T-cell (primary cell): ENCODE measurements at regions not wholly inside any gene's neighbourhood (a gene's known extent, or its start where the extent isn't known, plus 50 kb on each side); places are given as distances from the start of the nearest gene placed in this dataset.
"Not testable (repeated sequence)": the region's sequence is repeated elsewhere in the genome, so short reads cannot be mapped to it uniquely, and the experiment has no call there.

Source experiments
- ATAC-seq, 4 experiments: fragments of 200-7000 bp in 3 of 4; fragments of 150-1000 bp in 1 of 4; cut with Tn5 transposase; replicated peaks in 1 of 4; 1 replicate in 3 of 4; 2 replicates in 1 of 4; pipeline ENCODE4 v1.10.0; 2021; ENCODE audit warnings: moderate library complexity in 3 of 4, mild to moderate bottlenecking in 2 of 4, moderate number of reproducible peaks in 1 of 4
- CTCF ChIA-PET, 2 donors: fragments of 300-600 bp; sonication (Branson Sonifier 250); formaldehyde crosslinking; loops; one replicate each; lab custom pipeline; 2022; ENCODE audit warnings: antibody characterized with exemption in 2 of 2; lab: Charles Lee
- POLR2A ChIA-PET, 2 donors: fragments of 300-600 bp; sonication (Branson Sonifier 250); formaldehyde crosslinking; loops; one replicate each; lab custom pipeline; 2022; ENCODE audit warnings: antibody characterized with exemption in 2 of 2; lab: Charles Lee
- DNase-seq, 35 experiments: peaks; one replicate each; pipeline versions ENCODE4 v3.0.0 to v3.0.0-alpha.2; 2013 to 2023
- H3K27ac ChIP-seq: one replicate; pipeline ENCODE4 v1.5.1; 2013; ENCODE audit warnings: low read length
- H3K27me3 ChIP-seq, 2 experiments: replicated peaks in 1 of 2; 1 replicate in 1 of 2; 2 replicates in 1 of 2; pipeline versions ENCODE4 v1.6.1 to v1.7.0; 2013; ENCODE audit warnings: low read length in 1 of 2, mixed read lengths in 1 of 2; ENCODE audit not compliant: control insufficient read depth in 2 of 2, insufficient read depth in 2 of 2; ENCODE audit errors: extremely low read depth in 1 of 2
- H3K36me3 ChIP-seq, 2 donors: 1 replicate in 1 of 2; 2 replicates in 1 of 2; pipeline versions ENCODE4 v1.6.1 to v1.7.0; 2013; ENCODE audit warnings: low read length in 1 of 2; ENCODE audit not compliant: control insufficient read depth in 2 of 2, insufficient read depth in 1 of 2; ENCODE audit errors: extremely low read depth in 1 of 2
- H3K4me1 ChIP-seq, 2 experiments: 1 replicate in 1 of 2; 2 replicates in 1 of 2; pipeline versions ENCODE4 v1.6.1 to v1.7.0; 2013; ENCODE audit warnings: low read length in 2 of 2, mixed read lengths in 1 of 2; ENCODE audit not compliant: insufficient read depth in 2 of 2, control insufficient read depth in 1 of 2; ENCODE audit errors: extremely low read depth in 1 of 2
- H3K4me3 ChIP-seq, 2 donors: 1 replicate in 1 of 2; 2 replicates in 1 of 2; pipeline versions ENCODE4 v1.5.1 to v1.7.0; 2013; ENCODE audit warnings: mild to moderate bottlenecking in 2 of 2, low read length in 1 of 2, moderate library complexity in 1 of 2; ENCODE audit not compliant: control insufficient read depth in 1 of 2; ENCODE audit errors: extremely low read depth in 1 of 2
- H3K9me3 ChIP-seq: 2 replicates; pipeline ENCODE4 v1.7.0; 2013
- H3K27ac Mint-ChIP-seq, 2 donors: one replicate each; pipeline ENCODE4 v1.8.0; 2020 to 2021; ENCODE audit warnings: mild to moderate bottlenecking in 2 of 2, mixed read lengths in 2 of 2
- H3K27me3 Mint-ChIP-seq, 2 donors: one replicate each; pipeline ENCODE4 v1.8.0; 2021 to 2022; ENCODE audit warnings: mixed read lengths in 2 of 2
- H3K36me3 Mint-ChIP-seq: one replicate; pipeline ENCODE4 v1.8.0; 2021; ENCODE audit warnings: mixed read lengths
- H3K4me1 Mint-ChIP-seq, 3 donors: one replicate each; pipeline ENCODE4 v1.8.0; 2020 to 2022; ENCODE audit warnings: mixed read lengths in 3 of 3, mild to moderate bottlenecking in 1 of 3
- H3K4me3 Mint-ChIP-seq, 3 donors: one replicate each; pipeline ENCODE4 v1.8.0; 2020 to 2022; ENCODE audit warnings: mild to moderate bottlenecking in 3 of 3, mixed read lengths in 3 of 3, moderate library complexity in 3 of 3
- H3K9me3 Mint-ChIP-seq, 3 donors: one replicate each; pipeline ENCODE4 v1.8.0; 2020 to 2022; ENCODE audit warnings: mixed read lengths in 3 of 3
- WGBS: methylation state at CpG from one replicate; pipeline ENCODE4 v1.1.5; 2013; ENCODE audit warnings: missing lambda C conversion rate; ENCODE audit not compliant: insufficient coverage; 5-methylcytosine and 5-hydroxymethylcytosine counted together

GRCh38 chr4:24368801-24369200 is 215.6 kb downstream of the DHX15 start:
- WGBS, result no CpG with 5 or more reads among the region's 7 CpGs
- H3K36me3 Mint-ChIP-seq, result no peaks in the 10 kb centered on the region
- ChIA-PET CTCF (no interaction called here), POLR2A (no interaction called here)
- Histone ChIP-seq H3K9me3 (no peaks in the 10 kb centered on the region), H3K4me3 (no peak overlapping the region), H3K4me1 (no peaks in the 10 kb centered on the region), H3K27me3 (no peaks in the 10 kb centered on the region), H3K27ac (no peak overlapping the region), H3K36me3 (no peaks in the 10 kb centered on the region)
- peaks cover 4 to 16% of the 10 kb centered on the region in 2 donors for H3K27me3 Mint-ChIP-seq
- H3K4me3 Mint-ChIP-seq, result no peak overlapping the region
- no peaks in the 10 kb centered on the region for H3K9me3 Mint-ChIP-seq
- no peaks in the 10 kb centered on the region for H3K4me1 Mint-ChIP-seq
- ATAC-seq (no peak), DNase-seq (no peak)
- no peak overlapping the region for H3K27ac Mint-ChIP-seq

GRCh38 chr4:24364852-24365251 is 219.5 kb downstream of the DHX15 start:
- WGBS, result no CpG with 5 or more reads among the region's 3 CpGs

GRCh38 chr4:24364249-24364648 is 220.1 kb downstream of the DHX15 start:
- Histone ChIP-seq H3K36me3 (no peaks in the 10 kb centered on the region), H3K4me1 (no peaks in the 10 kb centered on the region), H3K27ac (no peak overlapping the region), H3K4me3 (no peak overlapping the region), H3K27me3 (no peaks in the 10 kb centered on the region), H3K9me3 (no peaks in the 10 kb centered on the region)
- POLR2A ChIA-PET, result no interaction called here
- no peak overlapping the region for H3K27ac Mint-ChIP-seq
- H3K4me1 Mint-ChIP-seq, result no peaks in the 10 kb centered on the region
- H3K9me3 Mint-ChIP-seq, result no peaks in the 10 kb centered on the region
- WGBS, result 54% methylated on average over 2 of the region's 5 CpGs
- ATAC-seq, result no peak
- CTCF ChIA-PET, result no interaction called here
- DNase-seq, result no peak
- H3K4me3 Mint-ChIP-seq, result no peak overlapping the region
- H3K27me3 Mint-ChIP-seq, result peaks cover 0 to 3% of the 10 kb centered on the region in 2 donors
- no peaks in the 10 kb centered on the region for H3K36me3 Mint-ChIP-seq

More at GRCh38 chr4:24364852-24365251, 219.5 kb downstream of the DHX15 start:
- no peak overlapping the region for H3K4me3 Mint-ChIP-seq
- Histone ChIP-seq H3K27ac (no peak overlapping the region), H3K4me3 (no peak overlapping the region), H3K36me3 (no peaks in the 10 kb centered on the region), H3K9me3 (no peaks in the 10 kb centered on the region), H3K4me1 (no peaks in the 10 kb centered on the region), H3K27me3 (no peaks in the 10 kb centered on the region)
- ChIA-PET CTCF (no interaction called here), POLR2A (no interaction called here)
- H3K36me3 Mint-ChIP-seq, result no peaks in the 10 kb centered on the region
- no peak overlapping the region for H3K27ac Mint-ChIP-seq
- H3K9me3 Mint-ChIP-seq, result no peaks in the 10 kb centered on the region
- H3K4me1 Mint-ChIP-seq, result no peaks in the 10 kb centered on the region
- peaks cover 0 to 3% of the 10 kb centered on the region in 2 donors for H3K27me3 Mint-ChIP-seq
- DNase-seq (no peak), ATAC-seq (no peak)

GRCh38 chr4:24363751-24364150 is 220.6 kb downstream of the DHX15 start:
- CTCF ChIA-PET, result no interaction called here
- Histone ChIP-seq H3K36me3 (no peaks in the 10 kb centered on the region), H3K27ac (no peak overlapping the region), H3K9me3 (no peaks in the 10 kb centered on the region), H3K4me1 (no peaks in the 10 kb centered on the region), H3K27me3 (no peaks in the 10 kb centered on the region), H3K4me3 (no peak overlapping the region)
- DNase-seq (no peak), ATAC-seq (no peak)
- Mint-ChIP-seq H3K36me3 (no peaks in the 10 kb centered on the region), H3K4me1 (no peaks in the 10 kb centered on the region), H3K27ac (no peak overlapping the region), H3K9me3 (no peaks in the 10 kb centered on the region), H3K27me3 (peaks cover 0 to 3% of the 10 kb centered on the region in 2 donors), H3K4me3 (no peak overlapping the region)
- POLR2A ChIA-PET, result no interaction called here
- no CpG with 5 or more reads among the region's 4 CpGs for WGBS

- no peaks in the 10 kb centered on the region for H3K9me3 Mint-ChIP-seq
- Histone ChIP-seq H3K4me3 (no peak overlapping the region), H3K4me1 (no peaks in the 10 kb centered on the region), H3K36me3 (no peaks in the 10 kb centered on the region), H3K27me3 (peaks cover 0 to 9% of the 10 kb centered on the region in 2 experiments), H3K27ac (no peak overlapping the region), H3K9me3 (no peaks in the 10 kb centered on the region)
- CTCF ChIA-PET, result interaction anchor here in 1 of 2 donors (0.5 kb wide), 1 partner anchor 1868 kb away, joined by 3 read pairs; no protein-coding TSS in a partner anchor
- no peaks in the 10 kb centered on the region for H3K36me3 Mint-ChIP-seq
- POLR2A ChIA-PET, result no interaction called here
- H3K27ac Mint-ChIP-seq, result no peak overlapping the region
- no peak overlapping the region for H3K4me3 Mint-ChIP-seq
- no CpG with 5 or more reads among the region's 4 CpGs for WGBS
- DNase-seq (no peak), ATAC-seq (no peak)
- peaks cover 9% of the 10 kb centered on the region in 2 donors for H3K27me3 Mint-ChIP-seq
- no peaks in the 10 kb centered on the region for H3K4me1 Mint-ChIP-seq
Observed at GRCh38 chr4:24352112-24352511, 232.2 kb downstream of the DHX15 start.

GRCh38 chr4:24349168-24349996 is 235.0 kb downstream of the DHX15 start:
- H3K27ac ChIP-seq, H3K36me3 Mint-ChIP-seq, H3K27ac Mint-ChIP-seq, H3K27me3 Mint-ChIP-seq, H3K36me3 ChIP-seq, H3K9me3 ChIP-seq, H3K4me3 Mint-ChIP-seq, H3K4me3 ChIP-seq, H3K4me1 ChIP-seq, H3K4me1 Mint-ChIP-seq, H3K27me3 ChIP-seq, ATAC-seq, POLR2A ChIA-PET, H3K9me3 Mint-ChIP-seq, DNase-seq, CTCF ChIA-PET: not testable (repeated sequence)
- WGBS, result 81% methylated on average over 12 of the region's 15 CpGs
